GM23248 (cell line): ENCODE measurements at regions not wholly inside any gene's neighbourhood (a gene's known extent, or its start where the extent isn't known, plus 50 kb on each side); places are given as distances from the start of the nearest gene placed in this dataset.

Experiments used
- DNase-seq: peaks from one replicate; pipeline ENCODE4 v3.0.0-alpha.2; 2015
- H2AFZ ChIP-seq: fragments of 200-600 bp; sonication (generic); 2 replicates; pipeline ENCODE4 v1.6.1; 2016; ENCODE audit warnings: antibody characterized with exemption
- H3F3A ChIP-seq: fragments of 200-600 bp; sonication (generic); 2 replicates; pipeline ENCODE4 v1.6.1; 2016; ENCODE audit warnings: mild to moderate bottlenecking, antibody characterized with exemption, mixed run types; ENCODE audit not compliant: insufficient read depth
- H3K27ac ChIP-seq: fragments of 200-600 bp; sonication (generic); 2 replicates; pipeline ENCODE4 v1.5.1; 2016; ENCODE audit warnings: mild to moderate bottlenecking
- H3K27me3 ChIP-seq: fragments of 200-600 bp; sonication (generic); replicated peaks from 2 replicates; pipeline ENCODE4 v1.6.1; 2016; ENCODE audit warnings: mild to moderate bottlenecking; ENCODE audit not compliant: insufficient read depth
- H3K36me3 ChIP-seq: fragments of 200-600 bp; sonication (generic); 2 replicates; pipeline ENCODE4 v1.6.1; 2016; ENCODE audit warnings: low read depth, mild to moderate bottlenecking
- H3K4me1 ChIP-seq: fragments of 200-600 bp; sonication (generic); 2 replicates; pipeline ENCODE4 v1.6.1; 2016; ENCODE audit warnings: mild to moderate bottlenecking; ENCODE audit not compliant: insufficient read depth
- H3K4me2 ChIP-seq: fragments of 200-600 bp; sonication (generic); one replicate; pipeline ENCODE4 v1.6.1; 2016; ENCODE audit warnings: mild to moderate bottlenecking; ENCODE audit not compliant: unreplicated experiment
- H3K4me3 ChIP-seq: fragments of 200-600 bp; sonication (generic); 2 replicates; pipeline ENCODE4 v1.5.1; 2016; ENCODE audit warnings: mild to moderate bottlenecking
- H3K79me2 ChIP-seq: fragments of 200-600 bp; sonication (generic); 2 replicates; pipeline ENCODE4 v1.6.1; 2016; ENCODE audit warnings: mild to moderate bottlenecking; ENCODE audit not compliant: insufficient read depth
- H3K9ac ChIP-seq: fragments of 200-600 bp; sonication (generic); 2 replicates; pipeline ENCODE4 v1.6.1; 2016; ENCODE audit warnings: mild to moderate bottlenecking
- H3K9me2 ChIP-seq: fragments of 200-600 bp; sonication (generic); 2 replicates; pipeline ENCODE4 v1.6.1; 2016; ENCODE audit warnings: mixed run types, mild to moderate bottlenecking, moderate library complexity; ENCODE audit not compliant: insufficient read depth
- H3K9me3 ChIP-seq: fragments of 200-600 bp; sonication (generic); one replicate; pipeline ENCODE4 v1.6.1; 2017; ENCODE audit warnings: low read depth
- H4K20me1 ChIP-seq: fragments of 200-600 bp; sonication (generic); 2 replicates; pipeline ENCODE4 v1.6.0; 2016; ENCODE audit not compliant: insufficient read depth
- EZH2 ChIP-seq: fragments of 200-600 bp; sonication (generic); IDR thresholded peaks from 2 replicates; pipeline ENCODE4 v1.6.1; 2018; ENCODE audit warnings: antibody characterized with exemption, mild to moderate bottlenecking; ENCODE audit not compliant: insufficient read depth, poor library complexity, severe bottlenecking
- EZH2phosphoT487 ChIP-seq: fragments of 200-600 bp; sonication (generic); IDR thresholded peaks from 2 replicates; pipeline ENCODE4 v1.6.1; 2018; ENCODE audit warnings: antibody characterized with exemption, moderate library complexity, mild to moderate bottlenecking, low read depth; ENCODE audit not compliant: insufficient read depth
- WGBS, 2 experiments: methylation state at CpG; one replicate each; pipeline ENCODE4 v1.1.6; 2015 to 2017; ENCODE audit warnings: low lambda C conversion rate in 2 of 2, low coverage in 1 of 2; ENCODE audit errors: missing lambda C conversion rate in 2 of 2; 5-methylcytosine and 5-hydroxymethylcytosine counted together
- in situ Hi-C: fragments of 300-500 bp; cut with MboI; formaldehyde crosslinking; loops from 2 replicates; pipeline ENCODE4 v1.15.0; 2020

GRCh38 chr10:58943256-58943890 lies 233.1 kb upstream of the PHYHIPL start:
- peak; percentile 63 for DNase-seq

GRCh38 chr10:58943960-58944359 lies 232.5 kb upstream of the PHYHIPL start:
- Histone ChIP-seq H3K27ac (no peak overlapping the region), H3K9me3 (no peaks in the 10 kb centered on the region), H2AFZ (no peak overlapping the region), H3K79me2 (no peaks in the 10 kb centered on the region), H3K4me2 (no peak overlapping the region), H3K36me3 (no peaks in the 10 kb centered on the region), H4K20me1 (no peaks in the 10 kb centered on the region), H3F3A (peaks cover 14% of the 10 kb centered on the region), H3K27me3 (no peaks in the 10 kb centered on the region), H3K4me1 (peaks cover 20% of the 10 kb centered on the region), H3K4me3 (no peak overlapping the region), H3K9me2 (no peaks in the 10 kb centered on the region), H3K9ac (no peak overlapping the region)
- in situ Hi-C loops = loop anchor here (10.0 to 25.0 kb wide), 3 partner anchors 159 to 757 kb away; no protein-coding TSS in a partner anchor
- no peak for TF ChIP-seq EZH2
- no peak for TF ChIP-seq EZH2phosphoT487
- DNase-seq = no peak

More at GRCh38 chr10:58943256-58943890, 233.1 kb upstream of the PHYHIPL start:
- Histone ChIP-seq H4K20me1 (no peaks in the 10 kb centered on the region), H2AFZ (no peak overlapping the region), H3K9me3 (no peaks in the 10 kb centered on the region), H3K4me1 (peaks cover 20% of the 10 kb centered on the region), H3K9ac (no peak overlapping the region), H3K4me2 (no peak overlapping the region), H3K27me3 (no peaks in the 10 kb centered on the region), H3K36me3 (no peaks in the 10 kb centered on the region), H3K79me2 (no peaks in the 10 kb centered on the region), H3K27ac (no peak overlapping the region), H3K4me3 (no peak overlapping the region), H3K9me2 (no peaks in the 10 kb centered on the region), H3F3A (peaks cover 14% of the 10 kb centered on the region)
- in situ Hi-C loops = loop anchor here (10.0 to 25.0 kb wide), 3 partner anchors 159 to 756 kb away; no protein-coding TSS in a partner anchor
- no peak for TF ChIP-seq EZH2phosphoT487
- TF ChIP-seq EZH2 = no peak
- 9 to 24% methylated on average over 1 of the region's 1 CpG for WGBS, 2 experiments

GRCh38 chr10:58948303-58948702 lies 228.1 kb upstream of the PHYHIPL start:
- no peaks in the 10 kb centered on the region for H3K36me3 ChIP-seq
- H3K4me1 ChIP-seq = peaks cover 34% of the 10 kb centered on the region
- in situ Hi-C loops = loop anchor here (10.0 to 25.0 kb wide), 3 partner anchors 164 to 761 kb away; no protein-coding TSS in a partner anchor

GRCh38 chr10:58950618-58951017 lies 225.8 kb upstream of the PHYHIPL start:
- Histone ChIP-seq H3F3A (no peaks in the 10 kb centered on the region), H3K27ac (no peak overlapping the region), H4K20me1 (no peaks in the 10 kb centered on the region), H3K4me3 (no peak overlapping the region), H3K9ac (no peak overlapping the region), H3K27me3 (no peaks in the 10 kb centered on the region), H3K4me1 (peaks cover 24% of the 10 kb centered on the region), H3K36me3 (no peaks in the 10 kb centered on the region), H3K9me2 (no peaks in the 10 kb centered on the region), H2AFZ (no peak overlapping the region), H3K79me2 (no peaks in the 10 kb centered on the region), H3K4me2 (no peak overlapping the region), H3K9me3 (no peaks in the 10 kb centered on the region)
- WGBS, 2 experiments = 63 to 84% methylated on average over 1 of the region's 1 CpG
- in situ Hi-C loops = loop anchor here (25.0 kb wide), 1 partner anchor 662 kb away; no protein-coding TSS in a partner anchor
- peak; percentile 69 for DNase-seq
- TF ChIP-seq EZH2phosphoT487 (no peak), EZH2 (no peak)

More at GRCh38 chr10:58948303-58948702, 228.1 kb upstream of the PHYHIPL start:
- Histone ChIP-seq H3K79me2 (no peaks in the 10 kb centered on the region), H4K20me1 (no peaks in the 10 kb centered on the region), H3K4me3 (no peak overlapping the region), H3K9ac (no peak overlapping the region), H3K9me3 (no peaks in the 10 kb centered on the region), H3K27me3 (no peaks in the 10 kb centered on the region), H2AFZ (no peak overlapping the region), H3K4me2 (no peak overlapping the region), H3K9me2 (no peaks in the 10 kb centered on the region), H3F3A (peaks cover 7% of the 10 kb centered on the region), H3K27ac (no peak overlapping the region)
- WGBS, 2 experiments = 85 to 86% methylated on average over 4 of the region's 4 CpGs
- TF ChIP-seq EZH2 (no peak), EZH2phosphoT487 (no peak)
- DNase-seq = no peak

- H3K27ac ChIP-seq = no peak overlapping the region
- in situ Hi-C loops = loop anchor here (25.0 kb wide), 1 partner anchor 661 kb away; no protein-coding TSS in a partner anchor
- H3K36me3 ChIP-seq = no peaks in the 10 kb centered on the region
- H3K9ac ChIP-seq = no peak overlapping the region
- 57 to 69% methylated on average over 1 of the region's 1 CpG for WGBS, 2 experiments
- DNase-seq = no peak
- peaks cover 25% of the 10 kb centered on the region for H3K4me1 ChIP-seq
- no peak overlapping the region for H3K4me3 ChIP-seq
- no peaks in the 10 kb centered on the region for H3K79me2 ChIP-seq
- TF ChIP-seq EZH2phosphoT487 = no peak
- no peak for TF ChIP-seq EZH2
- no peaks in the 10 kb centered on the region for H3K9me3 ChIP-seq
- no peaks in the 10 kb centered on the region for H4K20me1 ChIP-seq
- no peak overlapping the region for H2AFZ ChIP-seq
- no peaks in the 10 kb centered on the region for H3K27me3 ChIP-seq
- H3F3A ChIP-seq = 0 out of 2 replicates have a peak, but pooled peaks cover 3% of the 10 kb centered on the region
- H3K4me2 ChIP-seq = no peak overlapping the region
- no peaks in the 10 kb centered on the region for H3K9me2 ChIP-seq
Measured at GRCh38 chr10:58951087-58951486, 225.4 kb upstream of the PHYHIPL start.
